ENCODE measurements at regions not wholly inside any gene's neighbourhood (a gene's known extent, or its start where the extent isn't known, plus 50 kb on each side); places are given as distances from the start of the nearest gene placed in this dataset.

- 80% methylated on average over 1 of the region's 1 CpG for WGBS
- no peak for TF ChIP-seq CTCF (IDR thresholded peaks at IDR 0.05)
- TF ChIP-seq POLR2A (IDR thresholded peaks at IDR 0.05): no peak
- TF ChIP-seq POLR2AphosphoS5 (IDR thresholded peaks at IDR 0.05): no peak
- Histone ChIP-seq H3K4me3 (no peak overlapping the region), H3K9me3 (no peaks in the 10 kb centered on the region), H3K4me1 (replicated peaks) (no peaks in the 10 kb centered on the region), H3K36me3 (no peaks in the 10 kb centered on the region), H3K27ac (no peak overlapping the region), H3K27me3 (replicated peaks; ENCODE audit: insufficient read depth) (no peaks in the 10 kb centered on the region)
- no peak for DNase-seq (ENCODE audit: low spot score)
- intact Hi-C loops (cut with DNase I): no loop called here
Observed at GRCh38 chr15:94644433-94644832, 413.1 kb downstream of the MCTP2 start.

- intact Hi-C loops (cut with DNase I): no loop called here
- Histone ChIP-seq H3K36me3 (no peaks in the 10 kb centered on the region), H3K9me3 (no peaks in the 10 kb centered on the region), H3K27me3 (replicated peaks; ENCODE audit: insufficient read depth) (no peaks in the 10 kb centered on the region), H3K27ac (no peak overlapping the region), H3K4me1 (replicated peaks) (no peaks in the 10 kb centered on the region), H3K4me3 (no peak overlapping the region)
- DNase-seq (ENCODE audit: low spot score): no peak
- WGBS: 89% methylated on average over 6 of the region's 6 CpGs
- TF ChIP-seq POLR2AphosphoS5 (IDR thresholded peaks at IDR 0.05) (no peak), CTCF (IDR thresholded peaks at IDR 0.05) (no peak), POLR2A (IDR thresholded peaks at IDR 0.05) (no peak)
Observed at GRCh38 chr15:94653071-94653470, 421.7 kb downstream of the MCTP2 start.

GRCh38 chr15:94655249-94655880 lies 424.0 kb downstream of the MCTP2 start:
- intact Hi-C loops (cut with DNase I): no loop called here
- TF ChIP-seq POLR2AphosphoS5 (IDR thresholded peaks at IDR 0.05) (no peak), POLR2A (IDR thresholded peaks at IDR 0.05) (no peak)
- whole genome bisulfite sequencing: 88% methylated on average over 8 of the region's 8 CpGs

GRCh38 chr15:94665676-94666441 lies 434.5 kb downstream of the MCTP2 start:
- H3K4me1 ChIP-seq (replicated peaks): no peaks in the 10 kb centered on the region
- intact Hi-C loops (cut with DNase I): no loop called here
- WGBS: 97% methylated on average over 7 of the region's 7 CpGs
- no peaks in the 10 kb centered on the region for H3K36me3 ChIP-seq
- no peaks in the 10 kb centered on the region for H3K9me3 ChIP-seq
- H3K27ac ChIP-seq: no peak overlapping the region
- no peaks in the 10 kb centered on the region for H3K27me3 ChIP-seq (replicated peaks; ENCODE audit: insufficient read depth)
- TF ChIP-seq CTCF (IDR thresholded peaks at IDR 0.05): no peak
- TF ChIP-seq POLR2A (IDR thresholded peaks at IDR 0.05): no peak
- DNase-seq (ENCODE audit: low spot score): no peak
- H3K4me3 ChIP-seq: no peak overlapping the region

More at GRCh38 chr15:94655249-94655880, 424.0 kb downstream of the MCTP2 start:
- no peaks in the 10 kb centered on the region for H3K9me3 ChIP-seq
- DNase-seq (ENCODE audit: low spot score): no peak
- H3K36me3 ChIP-seq: no peaks in the 10 kb centered on the region
- H3K27ac ChIP-seq: no peak overlapping the region
- no peaks in the 10 kb centered on the region for H3K27me3 ChIP-seq (replicated peaks; ENCODE audit: insufficient read depth)
- no peak overlapping the region for H3K4me3 ChIP-seq
- H3K4me1 ChIP-seq (replicated peaks): no peaks in the 10 kb centered on the region

GRCh38 chr15:94666553-94666952 lies 435.2 kb downstream of the MCTP2 start:
- 82% methylated on average over 5 of the region's 5 CpGs for WGBS
- DNase-seq (ENCODE audit: low spot score): no peak
- intact Hi-C loops (cut with DNase I): no loop called here
- no peaks in the 10 kb centered on the region for H3K9me3 ChIP-seq
- no peaks in the 10 kb centered on the region for H3K4me1 ChIP-seq (replicated peaks)
- H3K27ac ChIP-seq: no peak overlapping the region
- no peak overlapping the region for H3K4me3 ChIP-seq
- TF ChIP-seq POLR2AphosphoS5 (IDR thresholded peaks at IDR 0.05) (no peak), CTCF (IDR thresholded peaks at IDR 0.05) (no peak), POLR2A (IDR thresholded peaks at IDR 0.05) (no peak)
- no peaks in the 10 kb centered on the region for H3K36me3 ChIP-seq
- H3K27me3 ChIP-seq (replicated peaks; ENCODE audit: insufficient read depth): no peaks in the 10 kb centered on the region
